Skeletal muscle cell (primary cell): ENCODE measurements at regions not wholly inside any gene's neighbourhood (a gene's known extent, or its start where the extent isn't known, plus 50 kb on each side); places are given as distances from the start of the nearest gene placed in this dataset.
A peak's percentile ranks its signal among the peaks of the same experiment; 100 is the strongest.

ENCODE experiments used
- DNase-seq: peaks from one replicate; pipeline ENCODE4 v3.0.0-alpha.2; 2010; ENCODE audit warnings: low read depth
- H3K4me3 ChIP-seq: 2 replicates; pipeline ENCODE4 v1.5.1; 2011; ENCODE audit warnings: low read depth, mild to moderate bottlenecking, control low read depth, low read length, moderate library complexity

- H3K4me3 ChIP-seq: no peak overlapping the region
- DNase-seq: no peak
Measured at GRCh38 chr2:207463433-207463832, 66.3 kb upstream of the CREB1 start.

DNA sequence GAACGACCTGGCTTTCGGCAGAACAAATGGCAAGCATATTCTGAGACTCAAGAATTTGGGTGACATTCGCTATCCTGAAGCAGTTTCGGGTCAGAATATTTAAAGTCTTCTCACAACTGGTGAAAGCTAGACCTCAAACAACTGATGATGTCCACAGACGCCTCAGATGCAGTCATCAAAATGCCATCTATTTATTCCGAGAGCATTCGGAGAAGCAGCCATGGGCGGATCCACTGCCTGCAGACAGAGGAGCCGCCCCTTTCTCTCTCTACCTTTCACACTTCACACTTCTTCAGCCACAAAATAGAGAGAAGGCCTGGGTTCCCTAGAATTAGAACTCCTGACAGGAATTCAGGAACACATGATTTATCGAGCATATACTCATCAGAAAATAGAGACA is 65.8 kb upstream of the CREB1 start:
- no peak for DNase-seq
- H3K4me3 ChIP-seq: no peak overlapping the region

DNA sequence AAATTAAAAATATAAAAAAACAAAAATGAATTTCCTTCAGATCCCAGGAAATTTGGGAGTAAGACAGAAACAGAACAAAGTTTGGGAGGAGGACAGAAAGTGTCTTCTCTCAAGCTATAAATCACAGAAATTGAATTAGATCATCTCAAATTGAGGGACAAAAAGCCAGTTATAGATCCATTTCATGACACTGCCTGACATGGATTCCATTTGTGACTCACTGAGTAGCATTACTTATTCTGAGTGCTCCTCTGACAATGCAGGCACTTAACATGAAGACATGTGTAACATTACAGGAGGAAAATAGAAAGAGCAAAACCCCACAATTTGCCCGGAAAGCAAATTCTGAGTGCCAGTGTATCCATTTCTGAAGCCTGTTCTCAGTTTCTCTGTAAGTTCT is 63.9 kb upstream of the CREB1 start:
- DNase-seq: no peak
- H3K4me3 ChIP-seq: no peak overlapping the region

DNA sequence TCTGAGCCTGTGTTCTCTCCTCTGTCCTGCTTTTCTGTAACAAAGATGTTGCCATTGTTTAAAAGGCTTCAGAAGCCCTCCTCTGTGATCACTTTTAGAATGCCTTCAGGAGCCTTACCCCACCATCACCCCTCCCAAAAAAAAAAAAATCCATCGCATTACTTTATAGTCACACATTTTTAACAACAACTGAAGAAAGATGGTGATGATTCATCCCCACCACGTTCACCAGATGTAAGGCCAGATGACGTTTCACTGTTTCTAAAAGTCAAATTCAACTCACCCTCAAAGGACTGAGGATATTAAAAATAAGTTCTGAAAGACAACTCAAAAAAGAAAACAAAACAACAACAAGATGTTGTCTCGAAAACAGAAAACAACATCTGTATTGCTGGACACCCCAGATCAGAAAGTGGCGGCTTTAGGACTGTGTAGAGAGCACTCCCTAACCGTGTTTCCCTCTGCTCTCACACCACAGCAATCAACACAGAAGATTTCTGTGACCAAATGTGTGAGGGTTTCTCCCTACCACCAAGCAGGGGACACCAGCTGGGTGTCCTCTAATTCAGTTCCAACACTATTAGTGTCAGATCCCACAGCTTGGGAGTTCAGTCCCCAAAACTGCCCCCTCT is 61.9 kb upstream of the CREB1 start:
- DNase-seq: peak; percentile 62
- H3K4me3 ChIP-seq: no peak overlapping the region

DNA sequence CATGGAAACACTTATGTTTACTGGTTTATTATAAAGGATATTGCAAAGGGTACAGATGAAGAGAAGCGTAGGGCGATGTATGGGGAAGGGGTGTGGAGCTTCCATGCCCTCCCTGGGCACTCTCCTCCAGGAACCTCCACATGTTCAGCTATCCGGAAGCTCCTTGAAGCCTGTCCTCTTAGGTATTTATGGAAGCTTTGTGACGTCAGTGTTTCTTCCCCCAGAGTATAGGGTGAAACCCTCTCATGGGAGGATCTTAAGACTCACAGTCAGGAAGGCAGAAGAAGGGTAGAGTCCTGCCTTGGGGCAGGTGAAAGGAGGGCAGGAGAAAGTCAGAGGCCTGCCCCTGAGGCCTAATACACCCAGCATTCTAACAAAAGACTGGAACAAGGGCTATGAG is 61.3 kb upstream of the CREB1 start:
- no peak overlapping the region for H3K4me3 ChIP-seq
- no peak for DNase-seq

DNA sequence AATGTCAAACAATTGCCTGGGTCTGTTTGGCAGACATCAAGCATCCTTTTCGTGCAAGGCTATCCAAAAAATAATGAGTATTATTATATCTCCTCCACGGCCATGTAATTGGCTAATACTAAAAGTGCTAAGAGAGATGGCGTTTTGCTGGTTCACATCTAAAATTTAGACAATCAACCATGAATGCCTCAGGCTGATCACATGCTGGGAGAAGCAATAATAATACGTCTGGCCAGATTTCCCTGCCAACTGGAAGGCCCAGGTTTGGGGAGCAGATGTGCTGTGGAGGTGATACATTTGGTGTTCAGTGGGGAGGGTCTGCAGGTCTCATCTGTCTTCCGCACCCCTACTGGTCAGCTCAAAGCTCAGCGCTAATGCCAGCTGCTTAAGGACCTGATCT is 60.3 kb upstream of the CREB1 start:
- H3K4me3 ChIP-seq: no peak overlapping the region

GRCh38 chr2:207469943-207470729 is 59.6 kb upstream of the CREB1 start:
- H3K4me3 ChIP-seq: no peak overlapping the region
- no peak for DNase-seq

More for the DNA sequence above, 60.3 kb upstream of the CREB1 start:
- DNase-seq: no peak

GRCh38 chr2:207471261-207471660 is 58.5 kb upstream of the CREB1 start:
- no peak overlapping the region for H3K4me3 ChIP-seq
- no peak for DNase-seq

DNA sequence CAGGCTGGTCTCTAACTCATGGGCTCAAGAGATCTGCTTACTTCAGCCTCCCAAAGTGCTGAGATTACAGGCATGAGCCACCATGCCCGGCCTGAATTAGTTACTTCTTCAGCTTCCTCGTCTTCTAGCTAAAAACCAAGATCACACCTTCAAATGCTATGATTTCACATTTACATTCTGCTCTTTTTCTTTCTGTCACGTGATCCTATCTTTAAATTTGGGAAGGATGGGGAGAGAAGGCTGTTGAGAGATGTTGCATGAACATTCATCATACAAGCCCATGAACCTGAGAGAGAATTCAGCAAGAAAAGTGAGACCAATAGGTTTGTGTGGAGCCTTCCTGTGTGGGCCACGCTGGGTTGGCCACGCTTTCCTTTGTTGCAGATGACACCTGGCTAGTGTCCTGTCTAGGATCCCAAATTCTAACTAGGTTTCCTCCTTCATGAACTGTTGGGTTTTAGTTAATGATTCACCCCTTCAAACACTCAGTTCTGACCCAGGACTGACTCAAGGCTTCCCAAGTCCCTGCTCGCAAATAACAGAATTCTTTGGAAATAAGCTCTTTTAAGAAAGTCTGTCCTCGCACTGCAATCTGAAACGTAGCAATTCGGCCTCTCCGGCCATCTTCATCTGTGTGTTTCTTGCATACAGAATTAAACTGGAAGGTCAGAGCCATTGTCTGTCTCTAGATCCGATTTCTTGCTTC is 57.3 kb upstream of the CREB1 start:
- no peak overlapping the region for H3K4me3 ChIP-seq
- DNase-seq: no peak

DNA sequence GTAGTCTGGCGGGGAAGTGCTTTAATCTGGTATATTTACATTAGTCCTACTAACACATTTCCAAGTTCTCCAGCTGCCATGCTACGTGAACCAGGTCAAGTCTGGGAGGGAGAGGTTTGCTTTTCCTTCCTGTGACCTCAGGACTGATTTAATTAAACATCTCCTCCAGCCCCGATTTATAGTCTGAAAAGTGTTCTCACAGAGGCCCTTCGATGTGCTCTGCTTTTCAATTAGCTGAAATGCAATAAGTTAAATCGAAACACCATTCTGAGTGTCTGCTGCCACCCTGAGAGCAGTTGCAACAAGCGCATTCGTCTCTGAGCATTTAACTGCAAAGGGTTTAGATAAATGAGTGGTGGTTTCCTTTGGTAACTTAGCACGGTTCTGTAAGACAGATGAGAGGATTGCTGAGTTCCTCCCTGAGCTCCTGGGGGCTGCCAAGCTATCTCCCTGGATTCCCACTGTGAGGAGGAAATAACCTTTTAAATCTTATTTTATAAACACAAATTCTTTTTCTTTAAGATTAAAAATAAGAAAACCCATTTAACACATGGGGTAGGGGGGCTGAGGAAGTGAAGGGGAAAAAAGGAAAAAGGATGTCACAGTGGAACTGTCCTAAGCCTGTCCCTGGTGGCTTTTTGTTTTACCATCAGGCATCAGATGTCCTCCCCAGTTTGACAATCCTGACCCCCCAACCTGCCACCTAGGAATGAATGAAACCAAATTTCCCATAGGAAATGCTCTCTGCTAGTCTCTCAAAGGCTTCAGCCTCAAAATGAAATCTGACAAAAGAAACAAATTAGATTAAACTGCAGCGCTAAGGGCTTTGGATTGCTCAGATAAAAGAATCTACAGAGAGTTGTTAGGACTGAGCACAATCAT is 56.5 kb upstream of the CREB1 start:
- no peak overlapping the region for H3K4me3 ChIP-seq
- DNase-seq: peak; percentile 70

GRCh38 chr2:207473931-207474235 is 55.9 kb upstream of the CREB1 start:
- DNase-seq: no peak
- no peak overlapping the region for H3K4me3 ChIP-seq

DNA sequence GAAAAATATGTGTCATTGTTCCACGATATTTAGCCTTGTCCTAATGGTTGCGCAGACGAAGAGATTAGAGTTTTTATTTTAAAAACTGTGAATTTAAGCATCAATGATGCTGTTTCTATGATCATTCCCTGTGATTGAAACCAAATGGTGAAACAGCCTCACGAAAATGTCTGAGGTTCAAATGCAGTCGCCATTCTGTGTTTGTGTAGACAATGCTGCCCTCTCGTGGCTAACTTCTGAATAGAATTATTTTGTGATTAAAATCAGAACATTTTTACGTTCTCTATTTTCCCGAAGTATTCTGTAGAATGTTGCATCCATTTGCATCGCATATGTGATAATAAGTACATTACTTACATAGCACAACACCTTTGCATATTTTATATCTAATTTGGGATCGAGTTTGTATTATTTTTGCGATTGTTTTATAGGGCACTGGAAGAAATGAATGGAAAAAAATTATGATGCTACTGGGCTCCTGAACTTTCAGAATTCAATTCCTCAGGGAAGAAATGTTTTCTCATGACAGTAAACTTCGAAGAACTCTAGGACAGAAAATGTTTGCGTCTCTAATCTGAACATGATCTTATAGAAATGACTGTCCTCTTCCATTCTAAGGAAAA is 54.8 kb upstream of the CREB1 start:
- DNase-seq: no peak
- no peak overlapping the region for H3K4me3 ChIP-seq

DNA sequence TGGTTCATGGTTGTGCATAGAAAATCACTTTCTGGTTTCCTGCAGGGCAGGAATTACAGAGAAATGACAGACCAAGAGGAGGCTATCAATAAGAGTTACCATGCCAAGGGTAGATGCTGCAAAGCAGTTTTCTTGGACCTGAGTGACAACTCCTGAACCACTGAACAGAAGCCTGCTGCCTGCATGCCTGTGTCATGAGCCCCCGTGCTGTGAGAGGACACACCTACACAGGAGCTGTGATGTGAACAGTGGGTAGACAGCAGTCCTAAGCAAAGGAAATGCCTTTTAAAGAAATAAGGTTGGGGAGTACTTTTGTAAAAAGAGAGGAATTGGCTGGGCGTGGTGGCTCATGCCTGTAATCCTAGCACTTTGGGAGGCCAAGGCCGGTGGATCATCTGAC is 54.2 kb upstream of the CREB1 start:
- H3K4me3 ChIP-seq: no peak overlapping the region
- DNase-seq: no peak

- no peak overlapping the region for H3K4me3 ChIP-seq
- DNase-seq: no peak
Measured at GRCh38 chr2:207477896-207478295, 51.9 kb upstream of the CREB1 start.

DNA sequence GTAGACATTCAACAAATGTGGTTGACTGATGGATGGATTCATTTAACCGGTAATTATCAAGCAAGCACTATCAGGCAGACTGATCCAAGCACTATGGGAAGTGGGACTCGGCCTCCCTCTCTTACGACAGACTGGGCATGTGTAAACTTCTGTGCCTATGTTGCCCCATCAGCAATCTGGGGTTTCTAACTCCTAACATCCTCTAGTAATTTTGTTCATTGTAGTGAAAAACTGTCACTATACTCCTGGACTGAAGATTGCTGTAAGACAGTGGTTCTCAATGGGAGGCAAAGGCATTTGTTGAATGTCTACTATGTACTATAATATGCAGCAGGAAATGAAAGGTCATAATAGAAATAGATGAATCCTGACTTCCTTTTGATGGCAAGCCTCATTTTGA is 51.2 kb upstream of the CREB1 start:
- H3K4me3 ChIP-seq: no peak overlapping the region

DNA sequence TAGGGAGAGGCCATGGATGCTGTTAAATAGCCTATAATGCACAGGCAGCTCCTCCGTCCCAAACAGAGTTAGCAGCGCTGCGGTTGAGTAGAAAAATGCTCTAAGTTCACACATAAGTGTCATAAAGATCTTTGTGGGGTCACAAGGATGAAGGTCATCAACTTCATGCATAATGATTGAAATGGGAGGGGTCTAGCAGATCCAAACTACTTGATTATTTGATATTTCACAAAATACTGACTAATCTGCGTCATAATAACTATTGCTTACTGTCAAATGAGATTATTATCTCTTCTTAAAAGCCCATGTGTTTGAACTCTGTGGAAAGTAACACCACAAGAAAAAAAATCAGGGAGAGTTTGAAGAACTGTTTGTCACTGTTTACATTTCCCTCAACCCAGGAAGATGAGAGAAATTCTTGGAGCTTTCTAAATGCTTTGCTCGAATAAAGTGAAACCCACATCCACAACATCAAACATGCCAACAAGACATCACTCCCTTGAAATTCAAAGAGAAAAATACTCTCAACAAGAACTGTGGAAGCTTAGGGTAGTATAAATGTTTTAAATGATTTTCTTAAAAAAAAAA is 50.5 kb upstream of the CREB1 start:
- no peak for DNase-seq
- H3K4me3 ChIP-seq: no peak overlapping the region

More for the DNA sequence above, 51.2 kb upstream of the CREB1 start:
- no peak for DNase-seq
